ENCODE measurements at regions not wholly inside any gene's neighbourhood (a gene's known extent, or its start where the extent isn't known, plus 50 kb on each side); places are given as distances from the start of the nearest gene placed in this dataset.

DNA sequence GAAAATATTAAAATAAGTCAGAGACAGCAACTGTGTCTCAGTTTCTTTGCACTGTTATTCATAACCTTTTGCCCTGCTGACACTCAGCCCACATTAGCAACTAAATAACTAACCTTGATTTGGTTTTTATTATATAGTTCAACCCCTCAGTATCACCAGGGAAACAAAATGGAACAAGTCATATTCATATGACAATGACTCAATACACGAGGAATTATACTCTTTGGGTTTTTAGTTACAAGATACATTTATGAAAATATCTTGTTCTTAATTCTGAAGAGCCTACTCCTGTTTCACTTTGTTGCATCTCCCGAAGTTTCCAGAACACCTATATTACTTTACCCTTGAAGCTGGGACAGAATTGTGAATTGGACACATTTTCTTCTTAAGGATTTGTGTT, 845.4 kb downstream of the EFNA5 start:
- TF ChIP-seq, protein P1, sequence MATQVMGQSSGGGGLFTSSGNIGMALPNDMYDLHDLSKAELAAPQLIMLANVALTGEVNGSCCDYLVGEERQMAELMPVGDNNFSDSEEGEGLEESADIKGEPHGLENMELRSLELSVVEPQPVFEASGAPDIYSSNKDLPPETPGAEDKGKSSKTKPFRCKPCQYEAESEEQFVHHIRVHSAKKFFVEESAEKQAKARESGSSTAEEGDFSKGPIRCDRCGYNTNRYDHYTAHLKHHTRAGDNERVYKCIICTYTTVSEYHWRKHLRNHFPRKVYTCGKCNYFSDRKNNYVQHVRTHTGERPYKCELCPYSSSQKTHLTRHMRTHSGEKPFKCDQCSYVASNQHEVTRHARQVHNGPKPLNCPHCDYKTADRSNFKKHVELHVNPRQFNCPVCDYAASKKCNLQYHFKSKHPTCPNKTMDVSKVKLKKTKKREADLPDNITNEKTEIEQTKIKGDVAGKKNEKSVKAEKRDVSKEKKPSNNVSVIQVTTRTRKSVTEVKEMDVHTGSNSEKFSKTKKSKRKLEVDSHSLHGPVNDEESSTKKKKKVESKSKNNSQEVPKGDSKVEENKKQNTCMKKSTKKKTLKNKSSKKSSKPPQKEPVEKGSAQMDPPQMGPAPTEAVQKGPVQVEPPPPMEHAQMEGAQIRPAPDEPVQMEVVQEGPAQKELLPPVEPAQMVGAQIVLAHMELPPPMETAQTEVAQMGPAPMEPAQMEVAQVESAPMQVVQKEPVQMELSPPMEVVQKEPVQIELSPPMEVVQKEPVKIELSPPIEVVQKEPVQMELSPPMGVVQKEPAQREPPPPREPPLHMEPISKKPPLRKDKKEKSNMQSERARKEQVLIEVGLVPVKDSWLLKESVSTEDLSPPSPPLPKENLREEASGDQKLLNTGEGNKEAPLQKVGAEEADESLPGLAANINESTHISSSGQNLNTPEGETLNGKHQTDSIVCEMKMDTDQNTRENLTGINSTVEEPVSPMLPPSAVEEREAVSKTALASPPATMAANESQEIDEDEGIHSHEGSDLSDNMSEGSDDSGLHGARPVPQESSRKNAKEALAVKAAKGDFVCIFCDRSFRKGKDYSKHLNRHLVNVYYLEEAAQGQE (IDR thresholded peaks at IDR 0.05; ENCODE audit: insufficient read depth in 1 of 2, low read depth in 2 of 2, low read length in 2 of 2) = no peak
- TF ChIP-seq SIN3A (IDR thresholded peaks at IDR 0.05; ENCODE audit: borderline replicate concordance, insufficient read depth, low read length) = no peak
- TF ChIP-seq POLR2AphosphoS5 (IDR thresholded peaks at IDR 0.05; ENCODE audit: low read depth, low read length) = no peak
- TF ChIP-seq TAF1 (IDR thresholded peaks at IDR 0.05; ENCODE audit: borderline replicate concordance, insufficient read depth, low read length) = no peak

Data from PFSK-1 (cell line).